GM20000 (cell line): ENCODE measurements at regions not wholly inside any gene's neighbourhood (a gene's known extent, or its start where the extent isn't known, plus 50 kb on each side); places are given as distances from the start of the nearest gene placed in this dataset.
"Not testable (repeated sequence)": the region's sequence is repeated elsewhere in the genome, so short reads cannot be mapped to it uniquely, and the experiment has no call there.

Experiments used
- DNase-seq: peaks from one replicate; pipeline ENCODE4 v3.0.0; 2012; ENCODE audit warnings: low spot score
- CTCF ChIP-seq: IDR thresholded peaks from 2 replicates; pipeline ENCODE4 v1.5.1; 2012; ENCODE audit warnings: mild to moderate bottlenecking, control low read depth; ENCODE audit errors: extremely low read depth, missing control alignments

- DNase-seq: no peak
- no peak for TF ChIP-seq CTCF
These were observed 252.4 kb upstream of the SPOPL start for GRCh38 chr2:138249207-138249606.

GRCh38 chr2:138250843-138251320, 250.7 kb upstream of the SPOPL start:
- DNase-seq: not testable (repeated sequence)

GRCh38 chr2:138252587-138252986, 249.0 kb upstream of the SPOPL start:
- DNase-seq: no peak

GRCh38 chr2:138255670-138256069, 245.9 kb upstream of the SPOPL start:
- TF ChIP-seq CTCF: no peak
- no peak for DNase-seq

More at GRCh38 chr2:138252587-138252986, 249.0 kb upstream of the SPOPL start:
- no peak for TF ChIP-seq CTCF

- TF ChIP-seq CTCF: no peak
- peak; percentile 28 for DNase-seq
These were observed 234.2 kb upstream of the SPOPL start for GRCh38 chr2:138267161-138267901.

- no peak for TF ChIP-seq CTCF
- DNase-seq: no peak
These were observed 233.7 kb upstream of the SPOPL start for GRCh38 chr2:138267902-138268254.

GRCh38 chr2:138269765-138270164, 231.8 kb upstream of the SPOPL start:
- no peak for TF ChIP-seq CTCF

GRCh38 chr2:138271467-138271866, 230.1 kb upstream of the SPOPL start:
- no peak for TF ChIP-seq CTCF
- DNase-seq: no peak

More at GRCh38 chr2:138269765-138270164, 231.8 kb upstream of the SPOPL start:
- DNase-seq: no peak
